ENCODE measurements at regions not wholly inside any gene's neighbourhood (a gene's known extent, or its start where the extent isn't known, plus 50 kb on each side); places are given as distances from the start of the nearest gene placed in this dataset.

GRCh38 chr3:73733746-73734145 is 109.0 kb upstream of the PDZRN3 start:
- DNase-seq (ENCODE audit: low spot score) (no peak), ATAC-seq (no peak)
- ChIA-PET CTCF (no interaction called here), POLR2A (no interaction called here)
- peaks cover 4% of the 10 kb centered on the region for H3K9me3 Mint-ChIP-seq
- peaks cover 25% of the 10 kb centered on the region for H3K4me1 Mint-ChIP-seq
- H3K27me3 Mint-ChIP-seq (ENCODE audit: low read depth): peaks cover 3% of the 10 kb centered on the region; the same call in 1 of the 2 replicates
- TF ChIP-seq, protein P1, sequence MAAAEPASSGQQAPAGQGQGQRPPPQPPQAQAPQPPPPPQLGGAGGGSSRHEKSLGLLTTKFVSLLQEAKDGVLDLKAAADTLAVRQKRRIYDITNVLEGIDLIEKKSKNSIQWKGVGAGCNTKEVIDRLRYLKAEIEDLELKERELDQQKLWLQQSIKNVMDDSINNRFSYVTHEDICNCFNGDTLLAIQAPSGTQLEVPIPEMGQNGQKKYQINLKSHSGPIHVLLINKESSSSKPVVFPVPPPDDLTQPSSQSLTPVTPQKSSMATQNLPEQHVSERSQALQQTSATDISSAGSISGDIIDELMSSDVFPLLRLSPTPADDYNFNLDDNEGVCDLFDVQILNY (CRISPR knock-in tag; IDR thresholded peaks at IDR 0.05): no peak
- TF ChIP-seq, protein P2, sequence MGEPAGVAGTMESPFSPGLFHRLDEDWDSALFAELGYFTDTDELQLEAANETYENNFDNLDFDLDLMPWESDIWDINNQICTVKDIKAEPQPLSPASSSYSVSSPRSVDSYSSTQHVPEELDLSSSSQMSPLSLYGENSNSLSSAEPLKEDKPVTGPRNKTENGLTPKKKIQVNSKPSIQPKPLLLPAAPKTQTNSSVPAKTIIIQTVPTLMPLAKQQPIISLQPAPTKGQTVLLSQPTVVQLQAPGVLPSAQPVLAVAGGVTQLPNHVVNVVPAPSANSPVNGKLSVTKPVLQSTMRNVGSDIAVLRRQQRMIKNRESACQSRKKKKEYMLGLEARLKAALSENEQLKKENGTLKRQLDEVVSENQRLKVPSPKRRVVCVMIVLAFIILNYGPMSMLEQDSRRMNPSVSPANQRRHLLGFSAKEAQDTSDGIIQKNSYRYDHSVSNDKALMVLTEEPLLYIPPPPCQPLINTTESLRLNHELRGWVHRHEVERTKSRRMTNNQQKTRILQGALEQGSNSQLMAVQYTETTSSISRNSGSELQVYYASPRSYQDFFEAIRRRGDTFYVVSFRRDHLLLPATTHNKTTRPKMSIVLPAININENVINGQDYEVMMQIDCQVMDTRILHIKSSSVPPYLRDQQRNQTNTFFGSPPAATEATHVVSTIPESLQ (CRISPR knock-in tag; IDR thresholded peaks at IDR 0.05): no peak
- TF ChIP-seq TEAD4 (CRISPR knock-in tag; IDR thresholded peaks at IDR 0.05): no peak
- no peak for TF ChIP-seq ZNF121 (CRISPR knock-in tag; IDR thresholded peaks at IDR 0.05)
- TF ChIP-seq GTF2I (CRISPR knock-in tag; conservative IDR thresholded peaks at IDR 0.05): no peak
- no peak for TF ChIP-seq ZNF263 (CRISPR knock-in tag; IDR thresholded peaks at IDR 0.05; ENCODE audit: low read depth)
- no peak for TF ChIP-seq NFATC4 (CRISPR knock-in tag; IDR thresholded peaks at IDR 0.05)
- no peak for TF ChIP-seq ZNF219 (CRISPR knock-in tag; IDR thresholded peaks at IDR 0.05; ENCODE audit: borderline replicate concordance)
- TF ChIP-seq ZNF423 (CRISPR knock-in tag; IDR thresholded peaks at IDR 0.05): no peak
- no peak for TF ChIP-seq EMX1 (CRISPR knock-in tag; IDR thresholded peaks at IDR 0.05)
- no peak for TF ChIP-seq ELF4 (CRISPR knock-in tag; IDR thresholded peaks at IDR 0.05; ENCODE audit: low read depth)
- H3K4me3 Mint-ChIP-seq: no peak overlapping the region
- H3K27ac Mint-ChIP-seq: no peak overlapping the region
- no peaks in the 10 kb centered on the region for H3K36me3 Mint-ChIP-seq

GRCh38 chr3:73729969-73730440 is 105.3 kb upstream of the PDZRN3 start:
- peaks cover 44% of the 10 kb centered on the region for H3K4me1 Mint-ChIP-seq
- DNase-seq (ENCODE audit: low spot score) (no peak), ATAC-seq (peak; percentile 36; the same call in 1 of the 2 replicates)
- H3K27me3 Mint-ChIP-seq (ENCODE audit: low read depth): no peaks in the 10 kb centered on the region; the same call in 1 of the 2 replicates
- no peak overlapping the region for H3K4me3 Mint-ChIP-seq
- TF ChIP-seq ZNF263 (CRISPR knock-in tag; IDR thresholded peaks at IDR 0.05; ENCODE audit: low read depth) (no peak), CDX4 (CRISPR knock-in tag; IDR thresholded peaks at IDR 0.05; ENCODE audit: borderline replicate concordance) (no peak), ZNF425 (CRISPR knock-in tag; conservative IDR thresholded peaks at IDR 0.05) (no peak)
- TF ChIP-seq, protein P3, sequence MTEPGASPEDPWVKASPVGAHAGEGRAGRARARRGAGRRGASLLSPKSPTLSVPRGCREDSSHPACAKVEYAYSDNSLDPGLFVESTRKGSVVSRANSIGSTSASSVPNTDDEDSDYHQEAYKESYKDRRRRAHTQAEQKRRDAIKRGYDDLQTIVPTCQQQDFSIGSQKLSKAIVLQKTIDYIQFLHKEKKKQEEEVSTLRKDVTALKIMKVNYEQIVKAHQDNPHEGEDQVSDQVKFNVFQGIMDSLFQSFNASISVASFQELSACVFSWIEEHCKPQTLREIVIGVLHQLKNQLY (CRISPR knock-in tag; IDR thresholded peaks at IDR 0.05): no peak
- TF ChIP-seq, protein P4, sequence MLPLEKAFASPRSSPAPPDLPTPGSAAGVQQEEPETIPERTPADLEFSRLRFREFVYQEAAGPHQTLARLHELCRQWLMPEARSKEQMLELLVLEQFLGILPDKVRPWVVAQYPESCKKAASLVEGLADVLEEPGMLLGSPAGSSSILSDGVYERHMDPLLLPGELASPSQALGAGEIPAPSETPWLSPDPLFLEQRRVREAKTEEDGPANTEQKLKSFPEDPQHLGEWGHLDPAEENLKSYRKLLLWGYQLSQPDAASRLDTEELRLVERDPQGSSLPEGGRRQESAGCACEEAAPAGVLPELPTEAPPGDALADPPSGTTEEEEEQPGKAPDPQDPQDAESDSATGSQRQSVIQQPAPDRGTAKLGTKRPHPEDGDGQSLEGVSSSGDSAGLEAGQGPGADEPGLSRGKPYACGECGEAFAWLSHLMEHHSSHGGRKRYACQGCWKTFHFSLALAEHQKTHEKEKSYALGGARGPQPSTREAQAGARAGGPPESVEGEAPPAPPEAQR (CRISPR knock-in tag; IDR thresholded peaks at IDR 0.05): no peak
- ChIA-PET CTCF (interaction anchor here (1.0 to 1.1 kb wide), 2 partner anchors 12 to 222 kb away, joined by 3 read pairs; no protein-coding TSS in a partner anchor), POLR2A (no interaction called here)
- H3K36me3 Mint-ChIP-seq: no peaks in the 10 kb centered on the region
- H3K9me3 Mint-ChIP-seq: peaks cover 4% of the 10 kb centered on the region
- H3K27ac Mint-ChIP-seq: no peak overlapping the region
